HK-2 (cell line): ENCODE measurements at regions not wholly inside any gene's neighbourhood (a gene's known extent, or its start where the extent isn't known, plus 50 kb on each side); places are given as distances from the start of the nearest gene placed in this dataset.
"Not testable (repeated sequence)": the region's sequence is repeated elsewhere in the genome, so short reads cannot be mapped to it uniquely, and the experiment has no call there.

Experiments used
- DNase-seq: peaks from one replicate; pipeline ENCODE4 v3.0.0-alpha.2; 2018; ENCODE audit not compliant: unreplicated experiment

DNA sequence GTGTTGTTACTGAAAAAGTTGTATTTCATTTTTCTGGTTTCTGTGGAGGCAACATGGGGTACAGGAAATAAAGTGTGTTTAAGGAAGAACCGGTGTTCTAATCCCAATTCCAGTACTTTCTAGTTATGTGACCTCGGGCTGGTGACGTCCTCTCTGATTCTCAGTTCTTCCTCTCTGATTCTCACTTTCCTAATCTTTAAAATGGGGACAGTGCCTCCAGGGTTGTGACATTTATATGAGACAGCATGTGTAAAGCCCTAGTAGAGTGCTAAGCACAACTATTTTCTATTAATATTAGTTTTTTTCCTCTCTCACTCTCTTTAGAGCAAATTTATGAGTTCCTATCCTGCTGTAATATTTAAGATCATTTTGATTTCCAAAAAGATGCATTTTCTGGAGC is 50.9 kb upstream of the PTPDC1 start:
- no peak for DNase-seq

DNA sequence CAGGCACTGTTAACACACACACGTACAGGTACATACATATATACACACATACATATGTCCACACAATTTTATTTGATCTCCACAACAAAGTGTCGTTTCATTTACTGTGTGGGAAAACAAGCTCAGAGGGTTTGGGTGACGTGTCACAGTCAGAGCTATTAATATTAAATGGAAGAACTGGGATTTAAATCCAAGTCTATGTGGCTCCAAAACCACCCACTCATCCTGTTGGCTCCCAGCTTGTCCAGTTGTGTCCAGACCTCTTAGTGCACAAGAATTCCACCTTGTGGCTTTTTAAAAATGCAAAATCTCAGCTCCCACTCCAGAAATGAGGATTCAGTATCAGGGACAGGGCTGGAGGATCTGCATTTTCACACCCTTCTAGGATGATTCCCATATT is 52.3 kb upstream of the PTPDC1 start:
- peak; percentile 13 for DNase-seq

GRCh38 chr9:94031380-94031779 is 52.9 kb upstream of the PTPDC1 start:
- no peak for DNase-seq

DNA sequence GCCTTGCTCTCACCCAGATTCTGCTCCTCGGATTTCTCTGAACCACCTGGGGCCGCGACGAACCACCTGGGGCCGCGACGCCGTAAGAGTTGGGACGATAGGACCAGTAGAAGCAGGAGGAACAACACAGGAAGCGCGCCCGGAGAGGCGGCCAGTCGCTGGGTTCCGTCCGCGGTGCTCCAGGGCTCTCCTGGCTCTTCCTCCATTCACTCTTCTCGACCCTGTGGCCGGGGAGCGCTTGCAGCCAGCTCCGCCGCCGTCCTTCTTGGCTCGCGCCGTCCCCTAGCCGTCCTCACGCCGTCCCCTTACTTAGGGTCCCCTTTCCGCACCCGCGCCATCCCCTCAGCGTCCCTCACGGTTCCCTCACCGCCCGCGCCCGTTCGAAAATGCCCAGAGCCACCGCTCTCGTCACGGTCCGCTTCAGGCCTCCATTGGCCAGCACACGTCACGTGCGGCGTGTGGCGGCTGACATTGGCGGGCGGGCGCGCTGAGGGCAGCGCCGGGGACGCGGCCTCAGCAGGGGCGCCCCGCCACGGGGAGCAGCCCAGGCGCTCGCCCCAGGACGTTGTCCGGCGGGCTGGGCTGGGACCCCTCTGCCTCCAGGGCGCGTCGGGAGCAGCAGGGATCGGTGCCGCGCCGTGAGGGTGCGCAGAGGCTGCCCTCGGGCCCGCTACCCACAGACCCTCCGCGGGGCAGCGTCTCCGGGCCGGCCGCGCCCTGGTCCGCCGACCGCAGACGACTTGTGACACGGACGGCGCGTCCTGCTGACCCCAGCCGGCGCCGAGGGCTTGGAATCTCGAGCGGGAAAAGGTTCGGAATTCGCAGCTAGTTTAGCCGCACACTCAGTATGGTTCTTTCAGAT is 53.7 kb upstream of the PTPDC1 start:
- peak; percentile 89 for DNase-seq

GRCh38 chr9:94029932-94030317 is 54.3 kb upstream of the PTPDC1 start:
- no peak for DNase-seq

DNA sequence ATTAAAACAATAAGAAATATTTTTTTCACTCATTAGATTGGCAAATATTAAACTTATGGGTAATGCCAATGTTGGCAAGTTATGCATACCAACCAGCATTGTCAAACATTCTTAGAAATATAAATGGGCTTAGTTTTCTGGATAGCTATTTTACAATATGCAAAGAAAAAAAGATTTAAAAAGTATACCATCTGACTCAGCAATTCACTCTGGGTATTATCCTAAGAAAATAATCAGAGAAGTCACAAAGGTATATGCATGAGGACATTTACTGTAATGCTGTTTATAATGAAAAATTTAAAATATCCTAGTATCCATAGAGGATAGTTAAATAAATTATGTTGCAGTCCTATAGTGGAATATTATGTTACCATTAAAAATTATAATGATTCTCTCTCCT is 57.4 kb upstream of the PTPDC1 start:
- DNase-seq = no peak

DNA sequence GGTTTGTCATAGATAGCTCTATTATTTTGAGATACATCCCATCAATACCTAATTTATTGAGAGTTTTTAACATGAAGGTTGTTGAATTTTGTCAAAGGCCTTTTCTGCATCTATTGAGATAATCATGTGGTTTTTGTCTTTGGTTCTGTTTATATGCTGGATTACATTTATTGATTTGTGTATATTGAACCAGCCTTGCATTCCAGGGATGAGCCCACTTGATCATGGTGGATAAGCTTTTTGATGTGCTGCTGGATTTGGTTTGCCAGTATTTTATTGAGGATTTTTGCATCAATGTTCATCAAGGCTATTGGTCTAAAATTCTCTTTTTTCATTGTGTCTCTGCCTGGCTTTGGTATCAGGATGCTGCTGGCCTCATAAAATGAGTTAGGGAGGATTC is 61.8 kb upstream of the PTPDC1 start:
- not testable (repeated sequence) for DNase-seq

GRCh38 chr9:94020836-94021235 is 63.4 kb upstream of the PTPDC1 start:
- DNase-seq = not testable (repeated sequence)

GRCh38 chr9:94018628-94019027 is 63.5 kb upstream of the BARX1 start:
- DNase-seq = no peak

- DNase-seq = no peak
These were observed 62.9 kb upstream of the BARX1 start for GRCh38 chr9:94017939-94018531.

GRCh38 chr9:94016744-94017143 is 61.6 kb upstream of the BARX1 start:
- no peak for DNase-seq

GRCh38 chr9:94014920-94015319 is 59.8 kb upstream of the BARX1 start:
- no peak for DNase-seq

- no peak for DNase-seq
These were observed 59.0 kb upstream of the BARX1 start for GRCh38 chr9:94014066-94014654.

- DNase-seq = no peak
These were observed 55.9 kb upstream of the BARX1 start for GRCh38 chr9:94010980-94011533.

DNA sequence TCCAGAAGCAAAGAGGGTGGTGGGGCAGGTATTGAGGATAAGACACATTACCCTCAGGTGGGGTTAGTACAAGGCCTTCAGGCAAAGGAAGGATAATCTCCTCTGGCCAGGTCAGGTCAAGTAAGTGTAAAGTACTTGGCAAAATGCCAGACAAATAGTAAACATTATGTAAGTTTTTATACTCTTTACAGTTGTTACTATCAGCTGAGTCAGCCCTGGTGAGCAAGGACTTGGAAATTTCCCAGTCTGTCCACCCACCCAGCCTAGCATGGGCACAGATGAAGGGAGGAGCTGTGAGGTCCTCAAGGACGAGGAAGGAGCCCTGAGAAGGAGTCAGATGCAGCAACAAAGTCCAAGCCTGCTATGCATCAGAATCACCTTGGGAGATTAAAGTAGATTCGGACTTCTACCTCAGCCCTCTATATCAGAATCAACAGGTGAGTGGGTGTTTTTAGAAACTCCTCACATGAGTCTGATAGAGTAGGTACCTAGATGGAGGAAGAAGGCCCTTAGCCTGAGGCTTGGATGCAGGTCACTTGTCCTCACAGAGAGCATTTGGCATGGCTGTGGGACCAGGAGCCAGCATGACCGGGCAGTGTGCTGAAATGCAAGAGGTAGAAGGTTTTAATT is 50.2 kb upstream of the BARX1 start:
- DNase-seq = no peak
